K562 (cell line): ENCODE measurements at regions not wholly inside any gene's neighbourhood (a gene's known extent, or its start where the extent isn't known, plus 50 kb on each side); places are given as distances from the start of the nearest gene placed in this dataset.
A peak's percentile ranks its signal among the peaks of the same experiment; 100 is the strongest.

Experiments used
- CCNT2 ChIP-seq: IDR thresholded peaks from 2 replicates; pipeline ENCODE4 v1.6.1; 2011; ENCODE audit warnings: borderline replicate concordance, low read depth, mild to moderate bottlenecking, moderate library complexity, mixed read lengths, low read length; ENCODE audit not compliant: insufficient read length; ENCODE audit errors: extremely low read depth
- ETV5 ChIP-seq: sonication (generic); formaldehyde crosslinking; IDR thresholded peaks from 2 replicates; pipeline ENCODE4 v1.4.0; 2020; ENCODE audit warnings: low read depth, mild to moderate bottlenecking, missing genetic modification reagents
- FOXP1 ChIP-seq: sonication (generic); formaldehyde crosslinking; IDR thresholded peaks from 2 replicates; pipeline ENCODE4 v1.8.0; 2022; ENCODE audit warnings: mild to moderate bottlenecking, missing genetic modification reagents
- GATAD2B ChIP-seq: fragments of 450-650 bp; IDR thresholded peaks from 2 replicates; pipeline ENCODE4 v1.6.1; 2017; ENCODE audit warnings: mild to moderate bottlenecking, borderline replicate concordance
- ILF3 ChIP-seq: fragments of 450-650 bp; IDR thresholded peaks from 2 replicates; pipeline ENCODE4 v1.6.1; 2018; ENCODE audit warnings: antibody characterized with exemption, mild to moderate bottlenecking, moderate library complexity, borderline replicate concordance
- IRF1 ChIP-seq: sonication (generic); formaldehyde crosslinking; IDR thresholded peaks from 2 replicates; pipeline ENCODE4 v1.8.0; 2022; ENCODE audit warnings: missing genetic modification reagents, mild to moderate bottlenecking, borderline replicate concordance
- IRF2 ChIP-seq: sonication (generic); formaldehyde crosslinking; IDR thresholded peaks from 2 replicates; pipeline ENCODE4 v1.8.1; 2022; ENCODE audit warnings: mild to moderate bottlenecking, missing genetic modification reagents
- L3MBTL2 ChIP-seq: fragments of 450-650 bp; IDR thresholded peaks from 2 replicates; pipeline ENCODE4 v1.6.1; 2016; ENCODE audit warnings: mild to moderate bottlenecking, moderate library complexity
- MAZ ChIP-seq, 2 experiments: fragments of 450-650 bp in 1 of 2; sonication (generic) in 1 of 2; formaldehyde crosslinking; IDR thresholded peaks in 1 of 2; conservative IDR thresholded peaks in 1 of 2; 2 replicates each; pipeline versions ENCODE4 v1.4.0 to v1.5.0; 2020; ENCODE audit warnings: mild to moderate bottlenecking in 1 of 2, missing genetic modification reagents in 1 of 2
- NCOA1 ChIP-seq: fragments of 450-650 bp; IDR thresholded peaks from 2 replicates; pipeline ENCODE4 v1.6.1; 2016; ENCODE audit warnings: low read depth
- NR1H2 ChIP-seq: sonication (generic); formaldehyde crosslinking; IDR thresholded peaks from 2 replicates; pipeline ENCODE4 v1.4.0; 2020; ENCODE audit warnings: mild to moderate bottlenecking, missing genetic modification reagents
- PPARD ChIP-seq: fragments of 250-450 bp; sonication (Bioruptor Pico); IDR thresholded peaks from 2 replicates; pipeline ENCODE4 v1.8.0; 2022; ENCODE audit warnings: inconsistent platforms, mild to moderate bottlenecking, moderate library complexity
- RFX1 ChIP-seq: fragments of 450-650 bp; IDR thresholded peaks from 2 replicates; pipeline ENCODE4 v1.6.1; 2016; ENCODE audit warnings: mild to moderate bottlenecking, moderate library complexity
- SETDB1 ChIP-seq: IDR thresholded peaks from one replicate; pipeline ENCODE4 v1.6.1; 2012; ENCODE audit warnings: low read length, control low read depth, inconsistent platforms
- SIRT6 ChIP-seq: IDR thresholded peaks from one replicate; pipeline ENCODE4 v1.6.1; 2012; ENCODE audit warnings: low read depth, mild to moderate bottlenecking, control low read depth, inconsistent platforms, low read length, moderate library complexity
- SNAPC5 ChIP-seq: fragments of 250-450 bp; sonication (Bioruptor Pico); IDR thresholded peaks from 2 replicates; pipeline ENCODE4 v1.8.0; 2021; ENCODE audit warnings: moderate library complexity, mild to moderate bottlenecking, inconsistent platforms
- SUPT5H ChIP-seq: fragments of 450-650 bp; IDR thresholded peaks from 2 replicates; pipeline ENCODE4 v1.6.1; 2016
- TAF9B ChIP-seq: fragments of 450-650 bp; IDR thresholded peaks from 2 replicates; pipeline ENCODE4 v1.6.1; 2018; ENCODE audit warnings: mild to moderate bottlenecking; ENCODE audit not compliant: partially characterized antibody
- TRIM24 ChIP-seq, 2 experiments: fragments of 450-650 bp; IDR thresholded peaks; 2 replicates each; pipeline ENCODE4 v1.6.1; 2016
- TRIM28 ChIP-seq: fragments of 450-650 bp; IDR thresholded peaks from 2 replicates; pipeline ENCODE4 v1.6.1; 2017
- ZNF121 ChIP-seq: sonication (generic); formaldehyde crosslinking; conservative IDR thresholded peaks from 2 replicates; pipeline ENCODE4 v1.8.0; 2022; ENCODE audit warnings: missing genetic modification reagents
- ZNF316 ChIP-seq: fragments of 450-650 bp; IDR thresholded peaks from 2 replicates; pipeline ENCODE4 v1.6.1; 2016
- ZNF347 ChIP-seq: fragments of 450-650 bp; formaldehyde crosslinking; IDR thresholded peaks from 2 replicates; pipeline ENCODE4 v1.4.0; 2020; ENCODE audit warnings: low read depth, mild to moderate bottlenecking, moderate library complexity
- ZNF589 ChIP-seq: fragments of 200-800 bp; sonication (Bioruptor generic); IDR thresholded peaks from 2 replicates; pipeline ENCODE4 v1.6.1; 2016; ENCODE audit warnings: low read depth, missing genetic modification characterization, missing compliant biosample characterization
- ZNF780A ChIP-seq: fragments of 250-450 bp; sonication (Bioruptor Pico); IDR thresholded peaks from 2 replicates; pipeline ENCODE4 v1.5.0; 2021; ENCODE audit warnings: mild to moderate bottlenecking
- TF ChIP-seq, protein P1 (sequence below): fragments of 450-650 bp; IDR thresholded peaks from 2 replicates; pipeline ENCODE4 v1.6.1; 2016; ENCODE audit warnings: mild to moderate bottlenecking
- TF ChIP-seq, protein P2 (sequence below): fragments of 450-650 bp; IDR thresholded peaks from 2 replicates; pipeline ENCODE4 v1.6.1; 2018; ENCODE audit warnings: mild to moderate bottlenecking, low read depth; ENCODE audit not compliant: partially characterized antibody

DNA sequence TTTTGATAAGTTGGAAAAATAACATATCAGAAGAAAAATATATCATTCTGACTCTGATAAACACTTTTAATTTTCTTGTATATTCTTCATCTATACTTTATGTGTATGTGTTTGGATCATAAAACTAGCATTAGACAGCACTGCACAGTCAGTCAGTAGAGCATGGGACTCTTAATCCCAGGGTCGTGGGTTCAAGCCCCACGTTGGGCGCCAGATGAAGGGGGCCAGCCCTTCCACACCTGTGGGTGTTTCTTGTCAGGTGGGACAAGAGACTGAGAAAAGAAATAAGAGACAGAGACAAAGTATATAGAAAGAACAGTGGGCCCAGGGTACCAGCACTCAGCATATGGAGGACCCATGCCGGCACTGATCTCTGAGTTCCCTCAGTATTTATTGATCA lies 546.0 kb upstream of the NR2F2 start (continued):
- no peak for TF ChIP-seq CCNT2
- TF ChIP-seq, protein P1, sequence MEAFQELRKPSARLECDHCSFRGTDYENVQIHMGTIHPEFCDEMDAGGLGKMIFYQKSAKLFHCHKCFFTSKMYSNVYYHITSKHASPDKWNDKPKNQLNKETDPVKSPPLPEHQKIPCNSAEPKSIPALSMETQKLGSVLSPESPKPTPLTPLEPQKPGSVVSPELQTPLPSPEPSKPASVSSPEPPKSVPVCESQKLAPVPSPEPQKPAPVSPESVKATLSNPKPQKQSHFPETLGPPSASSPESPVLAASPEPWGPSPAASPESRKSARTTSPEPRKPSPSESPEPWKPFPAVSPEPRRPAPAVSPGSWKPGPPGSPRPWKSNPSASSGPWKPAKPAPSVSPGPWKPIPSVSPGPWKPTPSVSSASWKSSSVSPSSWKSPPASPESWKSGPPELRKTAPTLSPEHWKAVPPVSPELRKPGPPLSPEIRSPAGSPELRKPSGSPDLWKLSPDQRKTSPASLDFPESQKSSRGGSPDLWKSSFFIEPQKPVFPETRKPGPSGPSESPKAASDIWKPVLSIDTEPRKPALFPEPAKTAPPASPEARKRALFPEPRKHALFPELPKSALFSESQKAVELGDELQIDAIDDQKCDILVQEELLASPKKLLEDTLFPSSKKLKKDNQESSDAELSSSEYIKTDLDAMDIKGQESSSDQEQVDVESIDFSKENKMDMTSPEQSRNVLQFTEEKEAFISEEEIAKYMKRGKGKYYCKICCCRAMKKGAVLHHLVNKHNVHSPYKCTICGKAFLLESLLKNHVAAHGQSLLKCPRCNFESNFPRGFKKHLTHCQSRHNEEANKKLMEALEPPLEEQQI, result peak; percentile 75
- TF ChIP-seq PPARD (CRISPR knock-in tag), result no peak
- TF ChIP-seq NR1H2 (CRISPR knock-in tag), result no peak
- TF ChIP-seq SETDB1, result no peak
- no peak for TF ChIP-seq IRF1 (CRISPR knock-in tag)
- TF ChIP-seq FOXP1, result no peak
- no peak for TF ChIP-seq MAZ (CRISPR knock-in tag; conservative IDR thresholded peaks at IDR 0.05 in 1 of 2, IDR thresholded peaks at IDR 0.05 in 1 of 2)
- no peak for TF ChIP-seq L3MBTL2
- TF ChIP-seq ETV5 (CRISPR knock-in tag), result no peak
- TF ChIP-seq RFX1, result no peak
- no peak for TF ChIP-seq IRF2 (CRISPR knock-in tag)
- TF ChIP-seq TAF9B, result no peak
- TF ChIP-seq TRIM28, result peak; percentile 82
- peak in 1 of 2 experiments; percentile 19; a peak in 1 of 4 replicates for TF ChIP-seq TRIM24 (IDR thresholded peaks at IDR 0.05)
- no peak for TF ChIP-seq ILF3
- no peak for TF ChIP-seq ZNF121
- no peak for TF ChIP-seq SIRT6
- no peak for TF ChIP-seq GATAD2B
- no peak for TF ChIP-seq ZNF589 (CRISPR knock-in tag)
- TF ChIP-seq ZNF347 (CRISPR knock-in tag), result no peak
- no peak for TF ChIP-seq NCOA1
- no peak for TF ChIP-seq ZNF316
- no peak for TF ChIP-seq ZNF780A (CRISPR knock-in tag)
- TF ChIP-seq, protein P2, sequence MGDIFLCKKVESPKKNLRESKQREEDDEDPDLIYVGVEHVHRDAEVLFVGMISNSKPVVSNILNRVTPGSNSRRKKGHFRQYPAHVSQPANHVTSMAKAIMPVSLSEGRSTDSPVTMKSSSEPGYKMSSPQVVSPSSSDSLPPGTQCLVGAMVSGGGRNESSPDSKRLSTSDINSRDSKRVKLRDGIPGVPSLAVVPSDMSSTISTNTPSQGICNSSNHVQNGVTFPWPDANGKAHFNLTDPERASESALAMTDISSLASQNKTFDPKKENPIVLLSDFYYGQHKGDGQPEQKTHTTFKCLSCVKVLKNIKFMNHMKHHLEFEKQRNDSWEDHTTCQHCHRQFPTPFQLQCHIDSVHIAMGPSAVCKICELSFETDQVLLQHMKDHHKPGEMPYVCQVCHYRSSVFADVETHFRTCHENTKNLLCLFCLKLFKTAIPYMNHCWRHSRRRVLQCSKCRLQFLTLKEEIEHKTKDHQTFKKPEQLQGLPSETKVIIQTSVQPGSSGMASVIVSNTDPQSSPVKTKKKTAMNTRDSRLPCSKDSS, result peak; percentile 43
- no peak for TF ChIP-seq SNAPC5 (CRISPR knock-in tag)
- no peak for TF ChIP-seq SUPT5H
